HEK293 (cell line): ENCODE measurements at regions not wholly inside any gene's neighbourhood (a gene's known extent, or its start where the extent isn't known, plus 50 kb on each side); places are given as distances from the start of the nearest gene placed in this dataset.

ENCODE experiments used
- CTCF ChIA-PET: fragments of 350-600 bp; formaldehyde crosslinking; extraction: SDS; loops from one replicate; lab custom pipeline; 2021; ENCODE audit warnings: antibody characterized with exemption; lab: Yijun Ruan, JAX
- POLR2A ChIA-PET: fragments of 300-600 bp; formaldehyde crosslinking; extraction: SDS; loops from one replicate; lab custom pipeline; 2020; ENCODE audit warnings: antibody characterized with exemption, inconsistent platforms; lab: Yijun Ruan, JAX
- H3K27ac ChIP-seq: fragments of 200-500 bp; sonication (Bioruptor generic); 2 replicates; pipeline ENCODE4 v1.5.1; 2014; ENCODE audit warnings: low read depth, low read length, control low read depth, inconsistent platforms; ENCODE audit errors: extremely low read depth
- H3K36me3 ChIP-seq, 2 experiments: fragments of 200-500 bp in 1 of 2; sonication (Bioruptor generic) in 1 of 2; 1 replicate in 1 of 2; 2 replicates in 1 of 2; pipeline ENCODE4 v1.5.1; 2014 to 2017; ENCODE audit warnings: inconsistent platforms in 2 of 2, low read length in 2 of 2; ENCODE audit not compliant: control insufficient read depth in 2 of 2, insufficient read depth in 1 of 2
- H3K4me1 ChIP-seq: fragments of 200-500 bp; sonication (Bioruptor generic); 2 replicates; pipeline ENCODE4 v1.5.1; 2014; ENCODE audit warnings: mild to moderate bottlenecking, low read length, inconsistent platforms; ENCODE audit not compliant: control insufficient read depth, insufficient read depth
- H3K4me3 ChIP-seq: 2 replicates; pipeline ENCODE4 v1.5.1; 2011; ENCODE audit warnings: low read depth, mild to moderate bottlenecking, control low read depth, low read length, moderate library complexity
- H3K9me3 ChIP-seq: fragments of 200-500 bp; sonication (Bioruptor generic); 2 replicates; pipeline ENCODE4 v1.5.1; 2014; ENCODE audit warnings: low read depth, low read length, inconsistent platforms; ENCODE audit not compliant: control insufficient read depth, insufficient read depth
- GFI1B ChIP-seq: fragments of 450-650 bp; formaldehyde crosslinking; IDR thresholded peaks from 2 replicates; pipeline ENCODE4 v1.5.1; 2016; ENCODE audit warnings: missing biosample characterization, missing genetic modification characterization
- SETDB1 ChIP-seq: IDR thresholded peaks from one replicate; pipeline ENCODE4 v1.6.1; 2017; ENCODE audit warnings: mild to moderate bottlenecking, low read length, moderate library complexity, mixed read lengths; ENCODE audit not compliant: insufficient read length
- ZEB2 ChIP-seq: fragments of 450-650 bp; formaldehyde crosslinking; IDR thresholded peaks from 2 replicates; pipeline ENCODE4 v1.5.1; 2016; ENCODE audit warnings: missing biosample characterization, missing genetic modification characterization
- ZFP3 ChIP-seq: fragments of 450-650 bp; formaldehyde crosslinking; IDR thresholded peaks from 2 replicates; pipeline ENCODE4 v1.5.1; 2016; ENCODE audit warnings: low read depth, missing biosample characterization, missing genetic modification characterization
- ZNF211 ChIP-seq: fragments of 450-650 bp; formaldehyde crosslinking; IDR thresholded peaks from 2 replicates; pipeline ENCODE4 v1.5.1; 2016; ENCODE audit warnings: low read depth, missing biosample characterization, missing genetic modification characterization
- ZNF266 ChIP-seq: fragments of 450-650 bp; formaldehyde crosslinking; IDR thresholded peaks from 2 replicates; pipeline ENCODE4 v1.5.1; 2016; ENCODE audit warnings: missing biosample characterization, missing genetic modification characterization, low read depth
- ZNF416 ChIP-seq: fragments of 450-650 bp; formaldehyde crosslinking; IDR thresholded peaks from 2 replicates; pipeline ENCODE4 v1.5.1; 2016; ENCODE audit warnings: missing biosample characterization, missing genetic modification characterization
- ZNF426 ChIP-seq: fragments of 450-650 bp; formaldehyde crosslinking; IDR thresholded peaks from 2 replicates; pipeline ENCODE4 v1.5.1; 2017; ENCODE audit warnings: missing biosample characterization, missing genetic modification characterization, mild to moderate bottlenecking, inconsistent platforms, moderate library complexity
- ZNF433 ChIP-seq: fragments of 450-650 bp; formaldehyde crosslinking; IDR thresholded peaks from 2 replicates; pipeline ENCODE4 v1.5.1; 2016; ENCODE audit warnings: missing biosample characterization, missing genetic modification characterization, low read depth
- ZNF48 ChIP-seq: fragments of 450-650 bp; formaldehyde crosslinking; IDR thresholded peaks from 2 replicates; pipeline ENCODE4 v1.5.1; 2016; ENCODE audit warnings: missing biosample characterization, missing genetic modification characterization
- ZNF654 ChIP-seq: fragments of 450-650 bp; formaldehyde crosslinking; IDR thresholded peaks from 2 replicates; pipeline ENCODE4 v1.5.1; 2016; ENCODE audit warnings: low read depth, missing biosample characterization, missing genetic modification characterization
- ZNF707 ChIP-seq: fragments of 450-650 bp; formaldehyde crosslinking; IDR thresholded peaks from 2 replicates; pipeline ENCODE4 v1.5.1; 2016; ENCODE audit warnings: missing biosample characterization, missing genetic modification characterization
- ZNF747 ChIP-seq: fragments of 450-650 bp; formaldehyde crosslinking; IDR thresholded peaks from 2 replicates; pipeline ENCODE4 v1.5.1; 2016; ENCODE audit warnings: missing biosample characterization, missing genetic modification characterization
- ZNF776 ChIP-seq: fragments of 450-650 bp; formaldehyde crosslinking; IDR thresholded peaks from 2 replicates; pipeline ENCODE4 v1.5.0; 2017; ENCODE audit warnings: missing biosample characterization, missing genetic modification characterization, borderline replicate concordance
- ZNF837 ChIP-seq: fragments of 450-650 bp; formaldehyde crosslinking; IDR thresholded peaks from 2 replicates; pipeline ENCODE4 v1.5.1; 2016; ENCODE audit warnings: missing biosample characterization, missing genetic modification characterization
- TF ChIP-seq, protein P1 (sequence below): fragments of 450-650 bp; formaldehyde crosslinking; IDR thresholded peaks from 2 replicates; pipeline ENCODE4 v1.5.1; 2016; ENCODE audit warnings: missing biosample characterization, missing genetic modification characterization
- TF ChIP-seq, protein P2 (sequence below): fragments of 450-650 bp; formaldehyde crosslinking; IDR thresholded peaks from 2 replicates; pipeline ENCODE4 v1.5.1; 2017; ENCODE audit warnings: missing biosample characterization, missing genetic modification characterization
- TF ChIP-seq, protein P3 (sequence below): fragments of 450-650 bp; formaldehyde crosslinking; IDR thresholded peaks from 2 replicates; pipeline ENCODE4 v1.5.1; 2016; ENCODE audit warnings: missing biosample characterization, missing genetic modification characterization
- TF ChIP-seq, protein P4 (sequence below): fragments of 450-650 bp; IDR thresholded peaks from 2 replicates; pipeline ENCODE4 v1.5.1; 2018; ENCODE audit warnings: missing biosample characterization, missing genetic modification characterization
- TF ChIP-seq, protein P5 (sequence below): fragments of 450-650 bp; formaldehyde crosslinking; IDR thresholded peaks from 2 replicates; pipeline ENCODE4 v1.5.1; 2016; ENCODE audit warnings: missing biosample characterization, missing genetic modification characterization
- TF ChIP-seq, protein P6 (sequence below): fragments of 450-650 bp; formaldehyde crosslinking; IDR thresholded peaks from 2 replicates; pipeline ENCODE4 v1.5.1; 2016; ENCODE audit warnings: missing biosample characterization, missing genetic modification characterization
- TF ChIP-seq, protein P7 (sequence below): fragments of 450-650 bp; IDR thresholded peaks from 2 replicates; pipeline ENCODE4 v1.5.1; 2018; ENCODE audit warnings: missing biosample characterization, mild to moderate bottlenecking, missing genetic modification characterization
- TF ChIP-seq, protein P8 (sequence below): fragments of 450-650 bp; formaldehyde crosslinking; IDR thresholded peaks from 2 replicates; pipeline ENCODE4 v1.5.1; 2016; ENCODE audit warnings: missing biosample characterization, missing genetic modification characterization

DNA sequence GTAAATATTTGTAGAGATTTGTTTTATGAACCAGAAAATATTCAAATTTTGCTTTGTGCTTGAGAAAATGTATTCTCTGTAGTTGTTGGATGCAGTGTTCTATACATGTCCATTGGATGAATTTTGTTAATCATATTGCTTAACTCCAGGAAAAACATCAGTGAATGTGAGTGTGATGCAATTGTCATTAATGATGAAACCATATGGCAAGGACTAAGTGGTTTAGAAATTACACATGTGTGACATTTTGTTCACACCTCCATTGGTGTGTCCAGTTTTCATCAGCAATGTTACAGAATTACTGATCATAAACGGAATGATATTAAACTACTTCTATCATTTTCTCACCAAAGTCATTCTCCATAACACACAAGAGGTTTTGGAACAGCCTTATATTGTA lies 151.8 kb upstream of the ST6GALNAC5 start (continued):
- TF ChIP-seq, protein P1, sequence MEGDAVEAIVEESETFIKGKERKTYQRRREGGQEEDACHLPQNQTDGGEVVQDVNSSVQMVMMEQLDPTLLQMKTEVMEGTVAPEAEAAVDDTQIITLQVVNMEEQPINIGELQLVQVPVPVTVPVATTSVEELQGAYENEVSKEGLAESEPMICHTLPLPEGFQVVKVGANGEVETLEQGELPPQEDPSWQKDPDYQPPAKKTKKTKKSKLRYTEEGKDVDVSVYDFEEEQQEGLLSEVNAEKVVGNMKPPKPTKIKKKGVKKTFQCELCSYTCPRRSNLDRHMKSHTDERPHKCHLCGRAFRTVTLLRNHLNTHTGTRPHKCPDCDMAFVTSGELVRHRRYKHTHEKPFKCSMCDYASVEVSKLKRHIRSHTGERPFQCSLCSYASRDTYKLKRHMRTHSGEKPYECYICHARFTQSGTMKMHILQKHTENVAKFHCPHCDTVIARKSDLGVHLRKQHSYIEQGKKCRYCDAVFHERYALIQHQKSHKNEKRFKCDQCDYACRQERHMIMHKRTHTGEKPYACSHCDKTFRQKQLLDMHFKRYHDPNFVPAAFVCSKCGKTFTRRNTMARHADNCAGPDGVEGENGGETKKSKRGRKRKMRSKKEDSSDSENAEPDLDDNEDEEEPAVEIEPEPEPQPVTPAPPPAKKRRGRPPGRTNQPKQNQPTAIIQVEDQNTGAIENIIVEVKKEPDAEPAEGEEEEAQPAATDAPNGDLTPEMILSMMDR (tag by site-specific recombination) = no peak
- no peak for TF ChIP-seq ZNF433 (tag by site-specific recombination)
- TF ChIP-seq ZNF707 (tag by site-specific recombination) = no peak
- TF ChIP-seq SETDB1 = no peak

DNA sequence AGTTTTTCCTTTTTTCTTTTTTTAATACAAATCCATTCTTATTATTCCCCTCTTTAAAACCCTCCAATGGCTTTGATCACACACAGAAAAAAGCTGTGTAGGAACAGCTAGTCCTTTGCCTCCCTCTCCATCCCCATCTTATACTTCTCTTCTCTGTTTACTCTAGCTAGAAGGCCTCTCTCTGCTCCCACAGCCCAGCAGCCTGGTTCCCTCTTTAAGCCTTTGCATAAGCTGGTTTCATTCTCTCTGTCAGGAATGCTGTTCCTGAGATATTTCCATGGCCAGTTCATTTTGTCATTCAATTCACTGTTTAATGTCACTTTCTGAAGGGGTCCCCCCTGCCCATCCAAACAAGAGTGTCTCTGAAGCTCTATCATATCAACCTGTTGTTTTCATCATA lies 143.3 kb upstream of the ST6GALNAC5 start:
- ChIA-PET POLR2A (no interaction called here), CTCF (interaction anchor here (0.6 to 1.2 kb wide), 2 partner anchors 144 to 1391 kb away, joined by 3 read pairs; partner anchors contain the start of gene ST6GALNAC5)

DNA sequence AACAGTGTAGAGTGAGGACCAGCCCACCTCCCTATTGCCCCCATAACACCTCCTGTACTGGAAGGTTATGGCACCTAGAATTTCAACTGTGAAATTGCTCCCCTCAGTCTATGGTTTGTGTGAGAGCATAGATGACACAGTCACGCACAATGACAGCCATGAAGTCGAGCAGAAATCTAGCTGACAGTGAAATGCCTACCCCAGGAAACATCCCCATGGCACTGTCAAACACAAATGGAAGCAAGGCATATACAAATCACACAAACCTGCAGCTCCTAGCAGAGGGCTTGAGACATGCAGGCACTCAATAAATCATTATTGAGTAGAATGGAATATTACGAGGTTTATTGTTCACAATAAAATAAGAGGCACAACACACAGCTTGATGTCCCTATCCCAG lies 142.5 kb upstream of the ST6GALNAC5 start:
- POLR2A ChIA-PET = no interaction called here
- H3K4me1 ChIP-seq = no peaks in the 10 kb centered on the region
- H3K36me3 ChIP-seq = no peaks in the 10 kb centered on the region
- no peak overlapping the region for H3K4me3 ChIP-seq
- no peak overlapping the region for H3K27ac ChIP-seq
- H3K9me3 ChIP-seq = no peaks in the 10 kb centered on the region
- CTCF ChIA-PET = interaction anchor here (0.6 to 0.7 kb wide), 2 partner anchors 105 to 1391 kb away, joined by 3 read pairs; no protein-coding TSS in a partner anchor
- TF ChIP-seq, protein P2, sequence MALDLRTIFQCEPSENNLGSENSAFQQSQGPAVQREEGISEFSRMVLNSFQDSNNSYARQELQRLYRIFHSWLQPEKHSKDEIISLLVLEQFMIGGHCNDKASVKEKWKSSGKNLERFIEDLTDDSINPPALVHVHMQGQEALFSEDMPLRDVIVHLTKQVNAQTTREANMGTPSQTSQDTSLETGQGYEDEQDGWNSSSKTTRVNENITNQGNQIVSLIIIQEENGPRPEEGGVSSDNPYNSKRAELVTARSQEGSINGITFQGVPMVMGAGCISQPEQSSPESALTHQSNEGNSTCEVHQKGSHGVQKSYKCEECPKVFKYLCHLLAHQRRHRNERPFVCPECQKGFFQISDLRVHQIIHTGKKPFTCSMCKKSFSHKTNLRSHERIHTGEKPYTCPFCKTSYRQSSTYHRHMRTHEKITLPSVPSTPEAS (tag by site-specific recombination) = no peak
- TF ChIP-seq ZNF747 (tag by site-specific recombination) (no peak), ZNF654 (tag by site-specific recombination) (no peak), ZNF416 (tag by site-specific recombination) (no peak), ZNF426 (tag by site-specific recombination) (no peak), GFI1B (no peak)
- TF ChIP-seq, protein P3, sequence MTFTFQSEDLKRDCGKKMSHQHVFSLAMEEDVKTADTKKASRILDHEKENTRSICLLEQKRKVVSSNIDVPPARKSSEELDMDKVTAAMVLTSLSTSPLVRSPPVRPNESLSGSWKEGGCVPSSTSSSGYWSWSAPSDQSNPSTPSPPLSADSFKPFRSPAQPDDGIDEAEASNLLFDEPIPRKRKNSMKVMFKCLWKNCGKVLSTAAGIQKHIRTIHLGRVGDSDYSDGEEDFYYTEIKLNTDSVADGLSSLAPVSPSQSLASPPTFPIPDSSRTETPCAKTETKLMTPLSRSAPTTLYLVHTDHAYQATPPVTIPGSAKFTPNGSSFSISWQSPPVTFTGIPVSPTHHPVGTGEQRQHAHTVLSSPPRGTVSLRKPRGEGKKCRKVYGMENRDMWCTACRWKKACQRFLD (tag by site-specific recombination) = no peak
- TF ChIP-seq, protein P4, sequence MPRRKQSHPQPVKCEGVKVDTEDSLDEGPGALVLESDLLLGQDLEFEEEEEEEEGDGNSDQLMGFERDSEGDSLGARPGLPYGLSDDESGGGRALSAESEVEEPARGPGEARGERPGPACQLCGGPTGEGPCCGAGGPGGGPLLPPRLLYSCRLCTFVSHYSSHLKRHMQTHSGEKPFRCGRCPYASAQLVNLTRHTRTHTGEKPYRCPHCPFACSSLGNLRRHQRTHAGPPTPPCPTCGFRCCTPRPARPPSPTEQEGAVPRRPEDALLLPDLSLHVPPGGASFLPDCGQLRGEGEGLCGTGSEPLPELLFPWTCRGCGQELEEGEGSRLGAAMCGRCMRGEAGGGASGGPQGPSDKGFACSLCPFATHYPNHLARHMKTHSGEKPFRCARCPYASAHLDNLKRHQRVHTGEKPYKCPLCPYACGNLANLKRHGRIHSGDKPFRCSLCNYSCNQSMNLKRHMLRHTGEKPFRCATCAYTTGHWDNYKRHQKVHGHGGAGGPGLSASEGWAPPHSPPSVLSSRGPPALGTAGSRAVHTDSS (tag by site-specific recombination) = no peak
- TF ChIP-seq, protein P5, sequence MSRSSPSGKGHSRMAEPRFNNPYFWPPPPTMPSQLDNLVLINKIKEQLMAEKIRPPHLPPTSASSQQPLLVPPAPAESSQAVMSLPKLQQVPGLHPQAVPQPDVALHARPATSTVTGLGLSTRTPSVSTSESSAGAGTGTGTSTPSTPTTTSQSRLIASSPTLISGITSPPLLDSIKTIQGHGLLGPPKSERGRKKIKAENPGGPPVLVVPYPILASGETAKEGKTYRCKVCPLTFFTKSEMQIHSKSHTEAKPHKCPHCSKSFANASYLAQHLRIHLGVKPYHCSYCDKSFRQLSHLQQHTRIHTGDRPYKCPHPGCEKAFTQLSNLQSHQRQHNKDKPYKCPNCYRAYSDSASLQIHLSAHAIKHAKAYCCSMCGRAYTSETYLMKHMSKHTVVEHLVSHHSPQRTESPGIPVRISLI (tag by site-specific recombination) = no peak
- TF ChIP-seq, protein P6, sequence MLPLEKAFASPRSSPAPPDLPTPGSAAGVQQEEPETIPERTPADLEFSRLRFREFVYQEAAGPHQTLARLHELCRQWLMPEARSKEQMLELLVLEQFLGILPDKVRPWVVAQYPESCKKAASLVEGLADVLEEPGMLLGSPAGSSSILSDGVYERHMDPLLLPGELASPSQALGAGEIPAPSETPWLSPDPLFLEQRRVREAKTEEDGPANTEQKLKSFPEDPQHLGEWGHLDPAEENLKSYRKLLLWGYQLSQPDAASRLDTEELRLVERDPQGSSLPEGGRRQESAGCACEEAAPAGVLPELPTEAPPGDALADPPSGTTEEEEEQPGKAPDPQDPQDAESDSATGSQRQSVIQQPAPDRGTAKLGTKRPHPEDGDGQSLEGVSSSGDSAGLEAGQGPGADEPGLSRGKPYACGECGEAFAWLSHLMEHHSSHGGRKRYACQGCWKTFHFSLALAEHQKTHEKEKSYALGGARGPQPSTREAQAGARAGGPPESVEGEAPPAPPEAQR (tag by site-specific recombination) = no peak

More for the DNA sequence above, 143.3 kb upstream of the ST6GALNAC5 start:
- Histone ChIP-seq H3K4me3 (no peak overlapping the region), H3K4me1 (no peaks in the 10 kb centered on the region), H3K9me3 (no peaks in the 10 kb centered on the region), H3K36me3 (no peaks in the 10 kb centered on the region), H3K27ac (no peak overlapping the region)
- TF ChIP-seq ZNF266 (tag by site-specific recombination) (no peak), ZNF211 (tag by site-specific recombination) (no peak), ZNF776 (tag by site-specific recombination) (no peak), ZEB2 (no peak), ZNF48 (tag by site-specific recombination) (no peak), ZNF837 (no peak), ZFP3 (no peak)
- TF ChIP-seq, protein P7, sequence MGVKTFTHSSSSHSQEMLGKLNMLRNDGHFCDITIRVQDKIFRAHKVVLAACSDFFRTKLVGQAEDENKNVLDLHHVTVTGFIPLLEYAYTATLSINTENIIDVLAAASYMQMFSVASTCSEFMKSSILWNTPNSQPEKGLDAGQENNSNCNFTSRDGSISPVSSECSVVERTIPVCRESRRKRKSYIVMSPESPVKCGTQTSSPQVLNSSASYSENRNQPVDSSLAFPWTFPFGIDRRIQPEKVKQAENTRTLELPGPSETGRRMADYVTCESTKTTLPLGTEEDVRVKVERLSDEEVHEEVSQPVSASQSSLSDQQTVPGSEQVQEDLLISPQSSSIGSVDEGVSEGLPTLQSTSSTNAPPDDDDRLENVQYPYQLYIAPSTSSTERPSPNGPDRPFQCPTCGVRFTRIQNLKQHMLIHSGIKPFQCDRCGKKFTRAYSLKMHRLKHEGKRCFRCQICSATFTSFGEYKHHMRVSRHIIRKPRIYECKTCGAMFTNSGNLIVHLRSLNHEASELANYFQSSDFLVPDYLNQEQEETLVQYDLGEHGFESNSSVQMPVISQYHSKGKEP = no peak
- TF ChIP-seq, protein P8, sequence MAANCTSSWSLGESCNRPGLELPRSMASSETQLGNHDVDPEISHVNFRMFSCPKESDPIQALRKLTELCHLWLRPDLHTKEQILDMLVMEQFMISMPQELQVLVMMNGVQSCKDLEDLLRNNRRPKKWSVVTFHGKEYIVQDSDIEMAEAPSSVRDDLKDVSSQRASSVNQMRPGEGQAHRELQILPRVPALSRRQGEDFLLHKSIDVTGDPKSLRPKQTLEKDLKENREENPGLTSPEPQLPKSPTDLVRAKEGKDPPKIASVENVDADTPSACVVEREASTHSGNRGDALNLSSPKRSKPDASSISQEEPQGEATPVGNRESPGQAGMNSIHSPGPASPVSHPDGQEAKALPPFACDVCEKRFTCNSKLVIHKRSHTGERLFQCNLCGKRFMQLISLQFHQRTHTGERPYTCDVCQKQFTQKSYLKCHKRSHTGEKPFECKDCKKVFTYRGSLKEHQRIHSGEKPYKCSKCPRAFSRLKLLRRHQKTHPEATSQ (tag by site-specific recombination) = no peak
